Suppressor macrophage (primary cell): ENCODE measurements at regions not wholly inside any gene's neighbourhood (a gene's known extent, or its start where the extent isn't known, plus 50 kb on each side); places are given as distances from the start of the nearest gene placed in this dataset.

Source experiments
- DNase-seq, 4 experiments: peaks; one replicate each; pipeline ENCODE4 v3.0.0-alpha.2; 2020 to 2022

DNA sequence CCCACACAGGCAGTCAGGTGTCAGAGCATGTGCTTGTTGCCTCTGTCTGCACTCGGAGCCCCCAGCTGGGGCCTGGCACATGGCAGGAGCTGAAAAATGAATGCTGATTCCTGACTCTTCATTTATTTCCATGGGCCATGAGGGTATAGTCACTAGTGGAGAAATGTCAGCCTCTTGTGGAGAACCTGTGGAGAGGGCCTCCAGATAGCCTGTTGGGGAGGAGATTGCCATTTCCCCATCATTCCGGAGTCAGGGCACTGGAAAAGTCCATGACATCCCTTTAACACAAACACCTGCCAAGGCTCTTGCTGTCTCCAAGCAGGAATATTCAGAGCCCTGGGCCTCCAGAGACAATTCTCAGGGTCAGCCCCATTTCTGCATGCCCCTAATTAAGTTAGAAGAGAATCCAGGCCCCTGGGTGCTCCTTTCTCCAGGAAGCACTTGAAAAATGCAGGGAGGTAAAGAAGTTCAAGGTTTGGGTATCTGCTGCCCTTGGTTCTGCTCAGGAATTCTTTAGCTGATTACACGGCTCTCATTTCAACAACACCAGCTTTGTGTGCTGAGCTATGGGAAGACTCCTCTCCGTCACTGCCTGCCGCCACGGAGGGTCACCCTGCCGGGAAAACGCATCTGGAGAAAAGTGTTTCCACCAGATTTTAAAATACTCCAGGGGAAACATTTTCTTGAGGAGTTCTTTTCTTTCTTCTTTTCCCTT lies 311.3 kb downstream of the MYCN start:
- no peak for DNase-seq

DNA sequence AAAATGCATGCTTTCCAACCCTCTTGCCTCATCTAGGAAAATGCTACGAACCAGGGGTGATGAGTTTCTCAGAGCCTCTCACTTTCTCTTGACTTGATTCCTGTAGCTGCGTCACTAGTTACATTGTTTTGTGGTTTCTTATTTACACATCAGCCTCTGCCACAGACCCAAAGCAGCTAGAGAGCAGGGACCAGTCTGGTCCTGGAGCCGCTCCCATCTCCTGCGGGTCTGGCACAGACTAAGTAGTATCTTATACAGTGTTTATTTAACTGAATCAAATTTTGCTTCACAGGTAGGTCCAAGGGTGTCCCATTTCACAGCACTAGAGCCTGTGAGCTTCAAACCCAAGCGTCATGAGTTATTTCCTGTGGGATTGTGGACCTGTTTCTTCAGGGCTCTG lies 310.5 kb downstream of the MYCN start:
- DNase-seq, result no peak

DNA sequence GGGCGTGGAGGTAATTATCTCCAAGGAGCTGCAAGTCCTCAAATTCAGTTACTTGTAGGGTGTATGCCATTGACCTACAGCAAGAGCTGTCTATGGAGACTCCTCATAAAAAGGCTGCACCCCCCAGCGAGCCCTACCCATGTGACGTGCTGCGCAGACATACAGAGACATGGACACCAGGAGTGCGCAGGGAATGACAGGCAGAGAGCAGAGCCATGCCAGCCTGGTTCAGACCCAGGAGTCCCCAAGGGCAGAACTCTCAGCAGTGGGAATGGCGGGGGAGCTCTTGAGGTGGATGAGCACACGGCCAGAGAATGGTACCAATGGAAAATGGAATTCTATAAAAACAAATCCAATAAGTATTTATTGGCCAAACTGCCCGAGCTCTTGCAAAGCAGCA lies 310.1 kb downstream of the MYCN start:
- no peak for DNase-seq

DNA sequence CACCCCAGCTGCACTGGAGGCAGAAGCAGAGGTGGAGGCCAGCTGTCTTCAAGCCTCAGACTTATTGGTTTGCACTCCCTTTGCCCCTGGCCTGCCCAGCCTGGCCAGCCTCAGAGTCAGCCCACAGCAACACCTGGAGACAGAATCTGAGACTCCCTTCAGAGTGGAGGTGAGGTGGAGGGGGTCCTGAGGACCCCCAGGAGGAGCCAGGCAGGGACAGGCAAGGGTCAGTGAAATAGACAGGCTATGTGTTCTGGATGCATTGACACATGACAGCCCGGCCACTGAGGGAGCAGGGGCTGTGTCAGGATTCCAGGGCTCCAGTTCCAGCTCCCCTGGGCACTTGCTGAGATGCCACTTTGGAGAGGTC lies 309.7 kb downstream of the MYCN start:
- DNase-seq, result no peak

DNA sequence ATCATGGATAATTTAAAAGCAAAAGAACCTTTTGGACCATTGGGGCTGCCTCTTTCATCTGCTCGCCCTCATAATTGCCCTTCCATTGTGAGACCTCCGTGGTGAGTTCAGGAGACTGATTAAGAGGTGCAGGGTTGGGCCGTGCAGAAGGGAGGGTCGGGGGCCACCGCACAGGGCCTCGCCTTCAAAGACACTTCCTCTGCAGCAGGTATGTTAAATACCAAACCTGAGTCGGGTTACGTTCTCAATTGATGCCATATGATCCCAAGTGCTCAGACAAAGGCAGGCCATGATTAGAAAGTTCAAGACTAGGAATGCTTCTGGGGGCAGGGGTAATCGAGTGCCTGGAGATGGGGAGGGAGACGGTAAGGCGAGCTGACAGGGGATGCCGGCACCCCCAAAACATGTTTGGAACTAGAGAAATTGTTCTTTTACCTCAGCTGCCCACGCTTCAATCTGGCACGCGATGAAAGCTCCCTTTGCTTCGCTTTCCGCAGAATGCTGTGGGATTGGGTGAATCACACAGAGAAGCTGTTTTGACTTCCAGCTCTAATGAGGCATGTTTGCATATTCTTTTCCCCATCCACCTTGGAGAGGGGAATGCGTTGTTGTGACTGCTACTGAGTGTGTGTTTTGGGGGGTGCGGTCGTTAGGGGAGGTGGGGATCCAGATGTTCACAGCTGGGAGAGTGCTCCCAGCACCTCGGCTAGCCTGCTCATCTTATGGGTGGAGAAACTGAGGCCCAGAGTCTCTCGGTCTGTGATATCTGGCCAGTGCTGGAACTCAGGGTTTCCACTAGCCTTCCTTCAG lies 309.1 kb downstream of the MYCN start:
- no peak for DNase-seq

DNA sequence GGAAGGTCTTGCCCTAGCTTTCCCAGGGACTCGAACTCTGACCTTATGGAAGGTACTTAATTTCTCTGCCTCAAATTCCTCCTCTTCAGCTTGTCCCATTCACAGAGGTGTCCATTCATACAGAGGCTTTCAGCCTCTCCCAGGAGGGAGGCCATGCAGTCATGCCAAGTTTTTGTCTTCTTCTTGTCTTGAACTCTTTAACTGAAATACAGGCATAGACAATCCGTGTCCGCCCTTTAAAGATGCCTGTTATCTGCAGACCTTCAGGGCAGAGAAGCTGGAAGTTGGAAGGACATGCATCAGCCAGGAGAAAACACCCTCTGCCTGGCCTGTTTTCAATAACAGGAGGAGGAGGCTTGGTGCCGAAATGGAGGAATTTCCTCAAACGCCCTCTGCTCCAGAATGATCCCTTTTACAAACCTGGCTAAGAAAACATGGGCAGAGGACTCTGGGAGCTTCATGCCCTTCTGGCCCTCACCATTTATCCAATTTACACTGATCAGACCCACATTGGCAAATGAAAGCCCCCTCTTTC lies 308.3 kb downstream of the MYCN start:
- DNase-seq, result no peak

DNA sequence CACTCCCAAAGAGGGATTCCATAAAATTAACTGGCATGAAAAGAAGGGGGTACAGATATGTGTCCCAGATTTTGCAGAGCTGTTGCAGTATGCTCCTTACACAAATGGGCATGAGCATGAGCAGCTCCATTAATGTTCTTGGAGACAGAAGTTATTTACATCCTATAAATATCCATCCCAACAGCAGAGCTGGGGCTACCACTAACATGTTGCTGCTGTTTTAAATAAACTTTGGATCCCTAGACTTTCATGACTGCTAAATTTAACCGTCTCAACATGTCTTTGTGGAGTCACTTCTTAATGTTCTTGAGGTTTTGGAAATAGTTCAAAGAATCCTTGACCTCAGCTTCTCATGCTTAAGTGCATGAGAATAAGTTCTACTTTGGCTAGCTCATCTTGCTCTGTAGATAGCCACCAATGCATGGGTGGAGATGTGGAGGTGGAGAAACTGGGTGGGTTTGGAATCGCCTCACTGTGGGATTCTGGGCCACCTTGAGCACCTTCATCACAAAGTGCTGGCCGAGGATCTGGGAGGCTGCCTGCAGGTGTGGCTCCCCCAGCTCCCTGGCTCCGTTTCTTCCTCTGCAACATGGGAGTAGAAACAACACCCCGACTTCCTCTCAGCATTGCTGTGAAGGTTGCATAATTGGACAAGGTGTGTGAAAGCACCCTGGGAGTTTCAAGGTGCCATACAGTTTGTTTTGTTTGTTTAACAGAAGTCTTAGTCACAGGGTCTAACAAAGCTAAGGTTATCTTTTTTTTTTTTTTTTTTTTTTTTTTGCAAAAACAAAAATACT lies 307.2 kb downstream of the MYCN start:
- DNase-seq, result no peak

DNA sequence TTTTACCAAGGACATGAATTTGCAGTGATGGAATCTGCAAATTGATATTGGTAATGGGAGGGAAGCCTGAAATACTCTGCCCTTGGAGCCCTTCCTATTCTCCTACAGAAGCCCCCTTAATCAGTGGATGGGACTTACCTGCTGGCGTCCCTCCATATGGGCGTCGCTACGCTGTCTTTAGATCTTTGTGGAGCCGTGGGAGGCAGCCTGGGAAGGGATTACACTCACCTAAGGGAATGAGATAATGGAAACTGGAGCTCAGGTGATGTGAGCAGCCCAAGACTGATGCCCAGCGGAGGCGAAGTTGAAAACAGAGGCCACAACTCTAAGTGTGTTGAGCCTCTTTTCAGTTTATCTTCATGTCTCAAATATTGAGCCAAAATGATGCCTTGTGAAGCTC lies 306.6 kb downstream of the MYCN start:
- DNase-seq, result no peak

DNA sequence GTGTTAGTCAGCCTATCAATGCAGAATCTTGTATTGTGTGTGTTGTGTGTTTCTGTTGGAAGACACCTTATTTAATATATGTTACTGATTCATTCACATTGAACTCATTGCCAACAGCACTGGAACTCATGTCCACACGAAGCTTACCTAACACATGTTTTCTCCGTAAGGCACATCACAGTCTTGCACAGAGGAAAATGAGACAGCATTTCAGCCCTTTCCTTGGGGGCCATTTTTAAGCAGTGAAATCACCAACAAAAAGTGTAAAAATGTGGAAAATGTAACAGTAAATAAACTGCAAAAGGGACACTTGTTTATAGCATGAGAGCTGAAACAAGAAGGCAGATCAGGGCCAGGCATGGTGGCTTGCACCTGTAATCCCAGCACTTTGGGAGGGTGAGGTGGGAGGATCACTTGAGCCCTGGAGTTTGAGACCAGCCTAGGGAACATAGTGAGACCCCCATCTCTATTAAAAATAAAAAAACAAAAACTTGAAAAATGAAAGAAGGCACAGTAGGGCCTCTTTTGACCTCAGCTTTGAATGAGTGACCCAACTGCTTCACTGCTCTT lies 306.0 kb downstream of the MYCN start:
- DNase-seq, result no peak

DNA sequence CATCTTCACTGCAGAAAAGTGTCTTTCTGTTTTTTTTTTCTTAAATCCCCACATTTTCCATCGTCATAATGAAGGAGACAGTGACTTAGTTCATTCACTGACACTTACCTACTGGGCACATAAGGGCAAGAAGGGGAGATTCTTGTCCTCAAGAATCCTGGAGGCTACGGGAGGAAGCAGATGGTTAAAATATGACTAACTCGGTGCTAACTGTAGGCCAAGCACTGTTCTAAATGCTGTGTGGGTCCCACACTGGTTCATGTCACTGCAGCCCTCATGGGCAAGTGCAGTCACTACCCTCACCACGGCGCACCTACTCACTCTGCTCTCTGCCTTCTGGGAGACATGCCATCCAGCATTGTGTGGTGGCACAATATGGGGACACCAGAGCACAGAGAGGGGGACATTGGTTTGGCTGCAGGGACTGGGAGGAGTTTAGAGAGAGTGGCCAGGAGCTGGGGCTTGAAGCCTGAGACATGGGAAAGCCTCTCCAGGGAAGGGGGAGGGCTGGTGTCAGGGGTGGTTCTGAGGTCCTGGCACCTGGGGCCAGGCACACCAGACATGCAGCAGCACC lies 305.2 kb downstream of the MYCN start:
- no peak for DNase-seq

DNA sequence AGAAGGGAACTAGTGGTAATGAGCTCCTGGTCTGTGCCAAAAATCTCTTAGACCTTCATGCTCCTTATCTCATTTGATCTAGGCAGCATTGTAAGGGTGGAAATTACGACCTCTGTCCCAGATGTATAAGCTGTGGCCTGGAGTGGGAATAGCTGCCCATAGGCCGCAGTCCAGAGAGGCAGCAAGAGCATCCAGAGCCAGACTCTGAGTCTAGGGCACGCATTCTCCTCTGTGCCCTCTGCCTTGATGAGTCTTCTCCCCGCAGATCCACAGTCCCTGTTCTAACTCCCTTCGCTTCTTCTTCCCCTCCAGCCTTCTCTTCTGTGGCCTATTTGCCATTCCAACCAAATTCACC lies 304.6 kb downstream of the MYCN start:
- DNase-seq, result no peak

DNA sequence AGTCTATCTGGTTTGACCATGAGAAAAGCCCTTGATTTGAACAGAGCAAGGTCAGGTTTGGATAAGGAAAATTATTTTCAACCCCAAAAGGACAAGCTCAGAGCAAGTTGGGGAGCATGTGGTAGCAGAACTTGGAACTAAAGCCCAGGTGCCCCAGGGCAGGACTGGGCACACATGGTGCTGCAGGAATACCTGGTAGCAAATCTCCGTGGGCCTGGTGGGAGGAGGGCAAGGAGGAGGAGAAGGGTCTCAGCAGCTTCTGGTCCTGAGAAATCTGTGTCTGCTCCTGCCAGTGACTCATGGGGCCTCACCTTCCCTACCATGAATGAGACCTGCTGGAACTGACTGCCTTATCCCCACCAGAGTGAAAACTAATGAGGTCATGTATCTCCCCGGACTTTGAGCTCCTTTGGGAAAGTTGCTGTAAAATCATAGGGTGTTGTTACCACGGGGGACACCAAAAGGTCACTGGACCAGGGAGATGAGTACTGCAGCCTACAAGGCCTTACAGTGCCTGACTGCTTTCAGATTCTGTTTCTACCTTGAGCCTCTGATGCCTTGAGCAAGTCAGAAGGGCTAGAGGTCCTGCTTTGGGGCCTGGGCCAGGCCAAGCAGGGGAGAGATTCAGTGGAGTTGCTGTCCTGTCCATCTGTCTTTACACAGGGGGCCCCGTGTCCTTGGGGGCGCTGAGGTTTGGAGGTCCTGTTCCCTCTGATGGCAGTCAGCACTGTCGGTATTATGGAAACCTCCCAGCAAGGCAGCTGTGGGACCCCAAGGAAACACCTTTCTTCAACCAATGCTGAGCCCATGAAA lies 304.0 kb downstream of the MYCN start:
- DNase-seq, result no peak

DNA sequence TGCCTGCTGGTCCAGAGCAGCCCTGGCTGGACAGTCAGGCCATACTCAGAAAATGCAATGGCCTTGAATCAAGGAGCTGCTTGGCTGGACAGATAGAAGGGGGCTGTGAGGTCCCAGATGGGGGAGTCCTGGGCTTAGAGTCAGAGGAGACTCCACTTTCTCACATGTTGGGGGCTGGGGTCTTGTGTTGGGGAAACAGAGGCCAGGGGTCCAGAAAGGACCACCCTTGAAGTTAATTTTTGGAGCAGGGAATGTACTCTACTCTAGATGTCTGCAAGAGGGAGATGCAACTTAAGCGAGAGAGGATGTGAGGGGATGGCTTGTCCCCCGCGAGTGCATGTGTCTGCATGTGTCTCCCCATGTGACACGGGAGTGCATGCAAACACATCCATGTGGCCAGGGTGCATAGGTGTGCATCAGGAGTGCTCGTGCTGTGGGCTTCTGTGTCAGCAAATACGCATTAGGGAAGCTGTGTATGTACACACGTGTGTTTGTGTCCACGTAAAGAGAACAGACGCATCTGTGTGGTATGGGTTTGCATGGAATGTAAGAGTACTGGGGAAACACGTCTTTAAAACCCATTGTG lies 303.2 kb downstream of the MYCN start:
- no peak for DNase-seq

DNA sequence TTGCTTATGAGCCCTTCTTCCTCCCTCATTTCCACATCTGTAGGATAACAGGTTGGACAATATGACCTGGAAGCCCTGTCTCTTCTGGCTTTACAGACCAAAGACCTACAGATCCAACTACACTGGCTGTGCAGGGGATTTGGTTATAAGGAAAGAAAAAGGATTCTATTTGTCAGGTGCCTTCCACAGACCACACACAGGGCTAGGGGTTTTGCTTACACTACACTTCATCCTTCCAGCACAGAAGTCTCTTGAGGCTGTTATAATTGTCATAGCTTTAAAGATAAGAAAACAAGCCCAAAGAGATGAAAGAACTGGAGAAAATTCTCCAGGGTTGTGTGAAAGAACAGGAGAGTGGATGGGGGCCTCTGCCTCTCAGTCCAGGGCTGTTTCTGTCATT lies 302.6 kb downstream of the MYCN start:
- no peak for DNase-seq

DNA sequence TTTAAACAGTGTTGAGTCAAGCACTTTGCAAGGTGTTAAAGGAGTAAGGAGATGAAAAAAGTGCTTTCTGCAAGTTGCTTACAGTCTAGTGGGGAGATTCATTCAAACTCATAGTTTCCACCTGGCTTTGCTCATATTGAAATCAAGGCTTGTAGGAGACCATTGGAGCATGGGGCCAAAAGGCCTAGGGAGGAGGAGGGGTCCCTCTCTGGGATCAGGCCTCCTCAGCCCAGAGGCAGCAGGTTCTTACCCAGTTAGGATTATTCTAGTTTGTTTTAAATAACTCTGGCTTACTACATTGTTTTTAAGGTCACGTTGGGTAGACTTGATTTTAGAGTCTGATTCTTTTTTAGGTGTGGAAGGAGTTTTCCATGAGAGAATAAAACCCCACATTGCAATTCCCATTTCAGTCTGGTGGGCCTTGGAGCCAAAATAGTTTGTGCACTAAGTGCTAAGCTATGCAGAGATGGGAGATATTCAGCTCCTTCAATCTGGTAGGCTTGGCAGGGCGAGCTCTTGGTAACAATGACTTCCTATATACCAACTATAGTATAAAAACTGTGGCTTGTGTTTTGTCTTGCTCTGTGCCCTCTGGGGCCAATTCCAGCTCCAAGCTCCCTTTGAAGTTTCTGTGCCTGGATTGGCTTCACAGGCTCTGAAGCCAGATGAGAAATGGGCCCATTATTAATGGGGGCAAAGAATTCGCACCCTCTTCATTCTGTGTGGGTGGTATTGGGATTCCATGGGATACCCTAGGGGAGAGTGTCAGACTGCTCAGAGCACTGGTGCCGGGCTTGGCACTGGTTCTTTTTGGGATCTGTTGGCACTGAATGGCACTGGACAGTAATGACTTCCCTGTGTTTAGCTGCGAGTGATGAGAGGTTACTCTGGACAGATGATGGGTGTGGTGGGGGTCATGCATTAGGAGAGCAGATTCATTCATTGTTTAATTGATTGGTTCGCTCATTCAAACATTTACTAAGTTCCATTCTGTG lies 301.1 kb downstream of the MYCN start:
- DNase-seq, result no peak

DNA sequence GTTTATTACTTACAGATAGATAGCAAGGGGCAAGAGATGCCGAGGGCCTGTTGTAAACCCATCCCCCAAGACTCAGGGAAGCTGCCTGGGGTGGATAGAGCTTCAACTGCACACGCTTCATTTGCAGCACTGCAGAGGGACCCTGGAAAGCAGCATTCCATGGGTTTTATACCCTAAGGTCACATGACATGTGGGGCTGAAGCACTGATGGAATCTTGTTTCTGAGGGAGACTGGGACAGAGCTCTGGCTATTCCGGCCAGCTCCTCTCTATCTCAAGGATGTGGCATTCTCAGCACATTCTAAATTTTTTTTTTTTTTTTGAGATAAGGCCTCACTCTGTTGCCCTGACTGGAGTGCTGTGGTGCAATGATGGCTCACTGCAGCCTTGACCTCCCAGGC lies 300.1 kb downstream of the MYCN start:
- DNase-seq, result no peak

DNA sequence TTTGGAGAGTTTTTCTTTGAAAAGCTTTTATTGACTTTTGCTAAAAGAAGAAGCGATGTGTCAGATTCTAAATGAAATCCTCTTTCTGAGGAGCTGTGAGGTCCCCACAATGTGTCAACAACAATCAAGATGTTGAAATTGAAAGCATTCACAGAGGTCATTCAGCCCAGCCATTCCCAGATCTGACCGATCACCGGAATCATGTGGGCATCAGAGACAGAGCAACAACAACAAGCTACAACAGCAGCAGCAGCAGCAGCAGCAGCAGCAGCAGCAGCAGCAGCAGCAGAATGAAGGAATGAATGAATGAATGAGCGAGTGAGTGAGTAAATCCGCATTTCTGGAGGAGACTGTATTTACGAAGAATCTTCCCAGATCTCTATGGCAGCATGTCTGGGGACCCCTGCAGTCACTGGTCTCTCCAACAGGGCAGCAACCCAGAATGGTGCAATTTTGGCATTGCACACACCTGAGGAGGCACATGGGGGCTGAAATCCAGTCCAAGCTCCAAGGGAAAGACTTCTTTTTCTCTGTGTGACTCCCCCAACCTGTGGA lies 299.0 kb downstream of the MYCN start:
- DNase-seq, result no peak

DNA sequence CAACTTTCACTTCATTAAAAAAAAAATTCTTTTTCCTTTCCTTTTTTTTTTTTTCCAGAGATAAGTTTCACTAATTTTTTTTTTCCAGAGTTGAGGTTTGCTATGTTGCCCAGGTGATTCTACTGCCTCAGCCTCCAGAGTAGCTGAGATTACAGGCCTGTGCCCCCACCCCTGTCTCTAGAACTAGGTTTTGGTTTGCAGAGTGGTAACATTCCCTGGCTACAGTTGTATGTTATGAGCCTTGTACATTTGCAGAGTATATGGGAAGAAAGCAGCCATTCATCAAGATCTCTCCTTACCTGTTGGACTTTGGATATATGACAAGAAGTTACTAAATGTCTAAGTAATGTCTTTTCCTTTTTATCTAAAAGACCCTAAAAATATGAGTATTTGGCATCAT lies 298.4 kb downstream of the MYCN start:
- DNase-seq, result no peak

DNA sequence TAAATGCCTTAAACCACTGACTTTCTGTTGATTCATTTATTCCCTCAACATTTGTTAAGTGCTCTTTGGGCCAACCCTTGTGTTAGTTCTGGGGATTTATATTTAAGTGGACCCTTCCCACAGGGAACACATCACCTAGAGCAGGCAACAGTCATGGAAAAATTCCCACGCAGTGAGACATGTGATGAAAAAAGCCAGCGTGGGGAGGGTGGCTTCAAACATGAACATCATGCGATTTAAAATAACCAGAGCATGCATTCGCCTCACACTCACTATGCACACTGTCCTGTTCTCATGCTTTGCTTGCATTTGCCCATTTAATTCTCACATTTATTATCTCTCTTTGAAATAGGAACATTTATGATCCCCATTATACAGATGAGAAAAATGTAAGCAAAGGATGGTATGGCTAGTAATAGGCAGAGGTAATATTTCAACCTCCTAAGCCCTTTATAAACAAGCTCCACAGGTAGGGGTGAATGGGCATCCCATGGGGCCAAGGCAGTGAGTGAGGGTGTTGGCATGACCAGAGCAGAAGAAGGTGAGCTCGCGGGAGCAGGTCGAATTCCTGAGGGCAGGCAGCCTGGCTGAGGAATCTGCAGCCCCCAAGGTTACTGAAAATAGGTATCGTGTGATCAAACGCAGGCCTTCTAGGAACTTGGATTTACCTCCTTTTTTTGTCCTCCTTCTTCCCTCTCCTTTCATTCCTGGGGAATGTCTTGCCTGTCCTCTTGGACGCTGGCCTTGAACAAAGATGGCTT lies 297.8 kb downstream of the MYCN start:
- no peak for DNase-seq
